K562 (cell line): ENCODE measurements at regions not wholly inside any gene's neighbourhood (a gene's known extent, or its start where the extent isn't known, plus 50 kb on each side); places are given as distances from the start of the nearest gene placed in this dataset.

Source experiments
- ARID2 ChIP-seq: fragments of 450-650 bp; IDR thresholded peaks from 2 replicates; pipeline ENCODE4 v1.6.1; 2017; ENCODE audit warnings: antibody characterized with exemption, mild to moderate bottlenecking
- CBX3 ChIP-seq, 2 experiments: IDR thresholded peaks; 1 replicate in 1 of 2; 2 replicates in 1 of 2; pipeline ENCODE4 v1.6.1; 2012; ENCODE audit warnings: inconsistent platforms in 2 of 2, low read length in 2 of 2, borderline replicate concordance in 1 of 2, control low read depth in 1 of 2
- CTCF ChIP-seq, 3 experiments: IDR thresholded peaks in 2 of 3; conservative IDR thresholded peaks in 1 of 3; 2 replicates each; pipeline ENCODE4 v1.5.1; 2011 to 2012; ENCODE audit warnings: low read length in 3 of 3, mild to moderate bottlenecking in 3 of 3, control low read depth in 2 of 3, improper control_type of control experiment in 1 of 3, inconsistent platforms in 1 of 3, low read depth in 1 of 3, mixed read lengths in 1 of 3, moderate library complexity in 1 of 3; ENCODE audit not compliant: insufficient read depth in 2 of 3
- EZH2 ChIP-seq: IDR thresholded peaks from 2 replicates; pipeline ENCODE4 v1.6.1; 2012; ENCODE audit warnings: low read depth, mild to moderate bottlenecking, inconsistent platforms, low read length, borderline replicate concordance
- KLF13 ChIP-seq: fragments of 450-650 bp; IDR thresholded peaks from 2 replicates; pipeline ENCODE4 v1.6.1; 2016; ENCODE audit warnings: missing genetic modification characterization, low read depth, mild to moderate bottlenecking, missing compliant biosample characterization, moderate library complexity, borderline replicate concordance
- MAFK ChIP-seq: IDR thresholded peaks from 2 replicates; pipeline ENCODE4 v1.6.1; 2011; ENCODE audit warnings: low read length, improper control_type of control experiment
- PHF20 ChIP-seq: fragments of 450-650 bp; IDR thresholded peaks from 2 replicates; pipeline ENCODE4 v1.6.1; 2018; ENCODE audit not compliant: partially characterized antibody
- RERE ChIP-seq: sonication (generic); formaldehyde crosslinking; IDR thresholded peaks from 2 replicates; pipeline ENCODE4 v1.8.0; 2023; ENCODE audit warnings: missing genetic modification reagents, mild to moderate bottlenecking, borderline replicate concordance
- ZNF431 ChIP-seq: sonication (generic); formaldehyde crosslinking; IDR thresholded peaks from 2 replicates; pipeline ENCODE4 v1.8.0; 2022; ENCODE audit warnings: mild to moderate bottlenecking, missing genetic modification reagents
- ZNF592 ChIP-seq: fragments of 450-650 bp; IDR thresholded peaks from 2 replicates; pipeline ENCODE4 v1.6.1; 2017; ENCODE audit warnings: antibody characterized with exemption, mild to moderate bottlenecking

- no peak for TF ChIP-seq CBX3 (IDR thresholded peaks at IDR 0.05; ENCODE audit: borderline replicate concordance in 1 of 2, low read length in 2 of 2)
- TF ChIP-seq PHF20, result no peak
- no peak for TF ChIP-seq ARID2
- no peak for TF ChIP-seq RERE (CRISPR knock-in tag)
- no peak for TF ChIP-seq ZNF431 (CRISPR knock-in tag)
- no peak for TF ChIP-seq CTCF (IDR thresholded peaks at IDR 0.05 in 2 of 3, conservative IDR thresholded peaks at IDR 0.05 in 1 of 3; ENCODE audit: insufficient read depth in 2 of 3, low read depth in 1 of 3, low read length in 3 of 3)
- TF ChIP-seq KLF13 (tag), result no peak
- no peak for TF ChIP-seq ZNF592
- no peak for TF ChIP-seq EZH2
- TF ChIP-seq MAFK, result no peak
Observed at GRCh38 chr5:99460701-99461100, 531.9 kb upstream of the CHD1 start.
